ENCODE measurements at regions not wholly inside any gene's neighbourhood (a gene's known extent, or its start where the extent isn't known, plus 50 kb on each side); places are given as distances from the start of the nearest gene placed in this dataset.

GRCh38 chr2:216307496-216307895, 64.8 kb downstream of the MARCHF4 start:
- Histone ChIP-seq H3K4me1 (ENCODE audit: control insufficient read depth, extremely low read depth, insufficient read depth, low read length) (no peaks in the 10 kb centered on the region), H3K9me1 (ENCODE audit: control insufficient read depth, extremely low read depth, insufficient read depth, low read length) (no peaks in the 10 kb centered on the region), H3K27ac (ENCODE audit: control insufficient read depth, insufficient read depth, low read length) (no peak overlapping the region), H3K4me2 (ENCODE audit: control insufficient read depth, extremely low read depth, insufficient read depth, low read depth, low read length) (no peak overlapping the region), H3K9me3 (ENCODE audit: control insufficient read depth, low read depth, low read length) (no peaks in the 10 kb centered on the region), H2AFZ (ENCODE audit: control insufficient read depth, low read length) (no peak overlapping the region), H4K20me1 (ENCODE audit: control insufficient read depth, extremely low read depth, insufficient read depth, low read length) (no peaks in the 10 kb centered on the region), H3K4me3 (ENCODE audit: control insufficient read depth in 2 of 3, extremely low read depth in 1 of 3, insufficient read depth in 2 of 3, low read depth in 1 of 3, low read length in 3 of 3) (no peak overlapping the region), H3K79me2 (ENCODE audit: control insufficient read depth, insufficient read depth, low read length) (no peaks in the 10 kb centered on the region), H3K27me3 (ENCODE audit: control insufficient read depth, extremely low read depth, insufficient read depth, low read length) (no peaks in the 10 kb centered on the region), H3K36me3 (ENCODE audit: control insufficient read depth in 2 of 2, extremely low read depth in 1 of 2, insufficient read depth in 2 of 2, low read length in 2 of 2) (no peaks in the 10 kb centered on the region), H3K9ac (ENCODE audit: control insufficient read depth, extremely low read depth, insufficient read depth, low read length) (no peak overlapping the region)
- TF ChIP-seq EZH2 (IDR thresholded peaks at IDR 0.05; ENCODE audit: low read length) (no peak), CTCF (optimal IDR thresholded peaks at IDR 0.05 in 1 of 3, IDR thresholded peaks at IDR 0.05 in 1 of 3, conservative IDR thresholded peaks at IDR 0.05 in 1 of 3; ENCODE audit: extremely low read depth in 1 of 3, insufficient read depth in 2 of 3, low read length in 3 of 3) (no peak)
- dilution Hi-C loops (cut with MboI; ENCODE audit: extremely low pct_ligation_motif_present, low sequenced_read_pairs) = no loop called here
- FAIRE-seq = no peak
- no peak for DNase-seq (ENCODE audit: low read depth, low spot score)

GRCh38 chr2:216306868-216307267, 65.4 kb downstream of the MARCHF4 start:
- FAIRE-seq = no peak

More at GRCh38 chr2:216306868-216307267, 65.4 kb downstream of the MARCHF4 start:
- Histone ChIP-seq H3K79me2 (ENCODE audit: control insufficient read depth, insufficient read depth, low read length) (no peaks in the 10 kb centered on the region), H3K9ac (ENCODE audit: control insufficient read depth, extremely low read depth, insufficient read depth, low read length) (no peak overlapping the region), H3K27me3 (ENCODE audit: control insufficient read depth, extremely low read depth, insufficient read depth, low read length) (no peaks in the 10 kb centered on the region), H3K27ac (ENCODE audit: control insufficient read depth, insufficient read depth, low read length) (no peak overlapping the region), H3K36me3 (ENCODE audit: control insufficient read depth in 2 of 2, extremely low read depth in 1 of 2, insufficient read depth in 2 of 2, low read length in 2 of 2) (no peaks in the 10 kb centered on the region), H3K4me1 (ENCODE audit: control insufficient read depth, extremely low read depth, insufficient read depth, low read length) (no peaks in the 10 kb centered on the region), H3K9me1 (ENCODE audit: control insufficient read depth, extremely low read depth, insufficient read depth, low read length) (no peaks in the 10 kb centered on the region), H2AFZ (ENCODE audit: control insufficient read depth, low read length) (no peak overlapping the region), H3K9me3 (ENCODE audit: control insufficient read depth, low read depth, low read length) (no peaks in the 10 kb centered on the region), H3K4me2 (ENCODE audit: control insufficient read depth, extremely low read depth, insufficient read depth, low read depth, low read length) (no peak overlapping the region), H3K4me3 (ENCODE audit: control insufficient read depth in 2 of 3, extremely low read depth in 1 of 3, insufficient read depth in 2 of 3, low read depth in 1 of 3, low read length in 3 of 3) (no peak overlapping the region), H4K20me1 (ENCODE audit: control insufficient read depth, extremely low read depth, insufficient read depth, low read length) (no peaks in the 10 kb centered on the region)
- DNase-seq (ENCODE audit: low read depth, low spot score) = no peak
- dilution Hi-C loops (cut with MboI; ENCODE audit: extremely low pct_ligation_motif_present, low sequenced_read_pairs) = no loop called here
- no peak for TF ChIP-seq CTCF (optimal IDR thresholded peaks at IDR 0.05 in 1 of 3, IDR thresholded peaks at IDR 0.05 in 1 of 3, conservative IDR thresholded peaks at IDR 0.05 in 1 of 3; ENCODE audit: extremely low read depth in 1 of 3, insufficient read depth in 2 of 3, low read length in 3 of 3)
- no peak for TF ChIP-seq EZH2 (IDR thresholded peaks at IDR 0.05; ENCODE audit: low read length)

Measured in keratinocyte (primary cell).